ENCODE measurements at regions not wholly inside any gene's neighbourhood (a gene's known extent, or its start where the extent isn't known, plus 50 kb on each side); places are given as distances from the start of the nearest gene placed in this dataset.

- no peak for DNase-seq
- Histone ChIP-seq H3K9me3 (ENCODE audit: control insufficient read depth, low read length) (no peaks in the 10 kb centered on the region), H3K4me1 (ENCODE audit: control insufficient read depth, insufficient read depth, low read length, poor library complexity, severe bottlenecking) (no peaks in the 10 kb centered on the region), H3K27ac (ENCODE audit: insufficient read depth, low read length, poor library complexity, severe bottlenecking) (no peak overlapping the region), H3K36me3 (ENCODE audit: control insufficient read depth, insufficient read depth, low read length) (no peaks in the 10 kb centered on the region), H3K4me3 (ENCODE audit: insufficient read depth, low read depth, low read length, poor library complexity, severe bottlenecking) (no peak overlapping the region), H3K27me3 (replicated peaks; ENCODE audit: control insufficient read depth, insufficient read depth, low read length, poor library complexity, severe bottlenecking) (no peaks in the 10 kb centered on the region)
Observed at GRCh38 chr13:105465251-105465650, 1070.2 kb downstream of the EFNB2 start.

GRCh38 chr13:105464249-105464648 is 1071.2 kb downstream of the EFNB2 start:
- H3K27ac ChIP-seq (ENCODE audit: insufficient read depth, low read length, poor library complexity, severe bottlenecking) = no peak overlapping the region
- no peak for DNase-seq

GRCh38 chr13:105463011-105463501 is 1072.4 kb downstream of the EFNB2 start:
- H3K9me3 ChIP-seq (ENCODE audit: control insufficient read depth, low read length) = no peaks in the 10 kb centered on the region
- no peaks in the 10 kb centered on the region for H3K4me1 ChIP-seq (ENCODE audit: control insufficient read depth, insufficient read depth, low read length, poor library complexity, severe bottlenecking)
- no peak overlapping the region for H3K4me3 ChIP-seq (ENCODE audit: insufficient read depth, low read depth, low read length, poor library complexity, severe bottlenecking)
- no peak overlapping the region for H3K27ac ChIP-seq (ENCODE audit: insufficient read depth, low read length, poor library complexity, severe bottlenecking)
- no peaks in the 10 kb centered on the region for H3K27me3 ChIP-seq (replicated peaks; ENCODE audit: control insufficient read depth, insufficient read depth, low read length, poor library complexity, severe bottlenecking)
- DNase-seq = no peak
- H3K36me3 ChIP-seq (ENCODE audit: control insufficient read depth, insufficient read depth, low read length) = no peaks in the 10 kb centered on the region

More at GRCh38 chr13:105464249-105464648, 1071.2 kb downstream of the EFNB2 start:
- Histone ChIP-seq H3K4me3 (ENCODE audit: insufficient read depth, low read depth, low read length, poor library complexity, severe bottlenecking) (no peak overlapping the region), H3K9me3 (ENCODE audit: control insufficient read depth, low read length) (no peaks in the 10 kb centered on the region), H3K27me3 (replicated peaks; ENCODE audit: control insufficient read depth, insufficient read depth, low read length, poor library complexity, severe bottlenecking) (no peaks in the 10 kb centered on the region), H3K4me1 (ENCODE audit: control insufficient read depth, insufficient read depth, low read length, poor library complexity, severe bottlenecking) (no peaks in the 10 kb centered on the region), H3K36me3 (ENCODE audit: control insufficient read depth, insufficient read depth, low read length) (no peaks in the 10 kb centered on the region)

- no peak for DNase-seq
- Histone ChIP-seq H3K4me1 (ENCODE audit: control insufficient read depth, insufficient read depth, low read length, poor library complexity, severe bottlenecking) (no peaks in the 10 kb centered on the region), H3K27me3 (replicated peaks; ENCODE audit: control insufficient read depth, insufficient read depth, low read length, poor library complexity, severe bottlenecking) (no peaks in the 10 kb centered on the region), H3K4me3 (ENCODE audit: insufficient read depth, low read depth, low read length, poor library complexity, severe bottlenecking) (no peak overlapping the region), H3K27ac (ENCODE audit: insufficient read depth, low read length, poor library complexity, severe bottlenecking) (no peak overlapping the region), H3K36me3 (ENCODE audit: control insufficient read depth, insufficient read depth, low read length) (no peaks in the 10 kb centered on the region), H3K9me3 (ENCODE audit: control insufficient read depth, low read length) (no peaks in the 10 kb centered on the region)
Observed at GRCh38 chr13:105462098-105462497, 1073.4 kb downstream of the EFNB2 start.

- Histone ChIP-seq H3K4me3 (ENCODE audit: insufficient read depth, low read depth, low read length, poor library complexity, severe bottlenecking) (no peak overlapping the region), H3K27ac (ENCODE audit: insufficient read depth, low read length, poor library complexity, severe bottlenecking) (no peak overlapping the region), H3K4me1 (ENCODE audit: control insufficient read depth, insufficient read depth, low read length, poor library complexity, severe bottlenecking) (no peaks in the 10 kb centered on the region), H3K9me3 (ENCODE audit: control insufficient read depth, low read length) (no peaks in the 10 kb centered on the region), H3K27me3 (replicated peaks; ENCODE audit: control insufficient read depth, insufficient read depth, low read length, poor library complexity, severe bottlenecking) (no peaks in the 10 kb centered on the region), H3K36me3 (ENCODE audit: control insufficient read depth, insufficient read depth, low read length) (no peaks in the 10 kb centered on the region)
- no peak for DNase-seq
Observed at GRCh38 chr13:105452895-105453294, 1082.6 kb downstream of the EFNB2 start.

GRCh38 chr13:105450784-105451183 is 1084.7 kb downstream of the EFNB2 start:
- H3K36me3 ChIP-seq (ENCODE audit: control insufficient read depth, insufficient read depth, low read length) = no peaks in the 10 kb centered on the region
- no peaks in the 10 kb centered on the region for H3K27me3 ChIP-seq (replicated peaks; ENCODE audit: control insufficient read depth, insufficient read depth, low read length, poor library complexity, severe bottlenecking)
- no peaks in the 10 kb centered on the region for H3K4me1 ChIP-seq (ENCODE audit: control insufficient read depth, insufficient read depth, low read length, poor library complexity, severe bottlenecking)
- H3K9me3 ChIP-seq (ENCODE audit: control insufficient read depth, low read length) = no peaks in the 10 kb centered on the region
- no peak for DNase-seq
- no peak overlapping the region for H3K4me3 ChIP-seq (ENCODE audit: insufficient read depth, low read depth, low read length, poor library complexity, severe bottlenecking)
- no peak overlapping the region for H3K27ac ChIP-seq (ENCODE audit: insufficient read depth, low read length, poor library complexity, severe bottlenecking)

GRCh38 chr13:105448811-105449210 is 1086.7 kb downstream of the EFNB2 start:
- DNase-seq = no peak

GRCh38 chr13:105446197-105446596 is 1089.3 kb downstream of the EFNB2 start:
- H3K9me3 ChIP-seq (ENCODE audit: control insufficient read depth, low read length) = no peaks in the 10 kb centered on the region
- no peaks in the 10 kb centered on the region for H3K4me1 ChIP-seq (ENCODE audit: control insufficient read depth, insufficient read depth, low read length, poor library complexity, severe bottlenecking)
- no peak for DNase-seq
- no peak overlapping the region for H3K4me3 ChIP-seq (ENCODE audit: insufficient read depth, low read depth, low read length, poor library complexity, severe bottlenecking)
- no peak overlapping the region for H3K27ac ChIP-seq (ENCODE audit: insufficient read depth, low read length, poor library complexity, severe bottlenecking)
- no peaks in the 10 kb centered on the region for H3K27me3 ChIP-seq (replicated peaks; ENCODE audit: control insufficient read depth, insufficient read depth, low read length, poor library complexity, severe bottlenecking)
- no peaks in the 10 kb centered on the region for H3K36me3 ChIP-seq (ENCODE audit: control insufficient read depth, insufficient read depth, low read length)

More at GRCh38 chr13:105448811-105449210, 1086.7 kb downstream of the EFNB2 start:
- Histone ChIP-seq H3K9me3 (ENCODE audit: control insufficient read depth, low read length) (no peaks in the 10 kb centered on the region), H3K27me3 (replicated peaks; ENCODE audit: control insufficient read depth, insufficient read depth, low read length, poor library complexity, severe bottlenecking) (no peaks in the 10 kb centered on the region), H3K4me1 (ENCODE audit: control insufficient read depth, insufficient read depth, low read length, poor library complexity, severe bottlenecking) (no peaks in the 10 kb centered on the region), H3K36me3 (ENCODE audit: control insufficient read depth, insufficient read depth, low read length) (no peaks in the 10 kb centered on the region), H3K27ac (ENCODE audit: insufficient read depth, low read length, poor library complexity, severe bottlenecking) (no peak overlapping the region), H3K4me3 (ENCODE audit: insufficient read depth, low read depth, low read length, poor library complexity, severe bottlenecking) (no peak overlapping the region)

- no peaks in the 10 kb centered on the region for H3K9me3 ChIP-seq (ENCODE audit: control insufficient read depth, low read length)
- no peaks in the 10 kb centered on the region for H3K4me1 ChIP-seq (ENCODE audit: control insufficient read depth, insufficient read depth, low read length, poor library complexity, severe bottlenecking)
- no peaks in the 10 kb centered on the region for H3K27me3 ChIP-seq (replicated peaks; ENCODE audit: control insufficient read depth, insufficient read depth, low read length, poor library complexity, severe bottlenecking)
- no peak for DNase-seq
- H3K27ac ChIP-seq (ENCODE audit: insufficient read depth, low read length, poor library complexity, severe bottlenecking) = no peak overlapping the region
- no peak overlapping the region for H3K4me3 ChIP-seq (ENCODE audit: insufficient read depth, low read depth, low read length, poor library complexity, severe bottlenecking)
- no peaks in the 10 kb centered on the region for H3K36me3 ChIP-seq (ENCODE audit: control insufficient read depth, insufficient read depth, low read length)
Observed at GRCh38 chr13:105445796-105446195, 1089.7 kb downstream of the EFNB2 start.

GRCh38 chr13:105442949-105443699 is 1092.3 kb downstream of the EFNB2 start:
- Histone ChIP-seq H3K9me3 (ENCODE audit: control insufficient read depth, low read length) (no peaks in the 10 kb centered on the region), H3K27ac (ENCODE audit: insufficient read depth, low read length, poor library complexity, severe bottlenecking) (no peak overlapping the region), H3K27me3 (replicated peaks; ENCODE audit: control insufficient read depth, insufficient read depth, low read length, poor library complexity, severe bottlenecking) (no peaks in the 10 kb centered on the region), H3K4me3 (ENCODE audit: insufficient read depth, low read depth, low read length, poor library complexity, severe bottlenecking) (no peak overlapping the region), H3K4me1 (ENCODE audit: control insufficient read depth, insufficient read depth, low read length, poor library complexity, severe bottlenecking) (no peaks in the 10 kb centered on the region), H3K36me3 (ENCODE audit: control insufficient read depth, insufficient read depth, low read length) (no peaks in the 10 kb centered on the region)
- no peak for DNase-seq
